GM23248 (cell line): ENCODE measurements at regions not wholly inside any gene's neighbourhood (a gene's known extent, or its start where the extent isn't known, plus 50 kb on each side); places are given as distances from the start of the nearest gene placed in this dataset.

Source experiments
- DNase-seq: peaks from one replicate; pipeline ENCODE4 v3.0.0-alpha.2; 2015
- H2AFZ ChIP-seq: fragments of 200-600 bp; sonication (generic); 2 replicates; pipeline ENCODE4 v1.6.1; 2016; ENCODE audit warnings: antibody characterized with exemption
- H3F3A ChIP-seq: fragments of 200-600 bp; sonication (generic); 2 replicates; pipeline ENCODE4 v1.6.1; 2016; ENCODE audit warnings: mild to moderate bottlenecking, antibody characterized with exemption, mixed run types; ENCODE audit not compliant: insufficient read depth
- H3K27ac ChIP-seq: fragments of 200-600 bp; sonication (generic); 2 replicates; pipeline ENCODE4 v1.5.1; 2016; ENCODE audit warnings: mild to moderate bottlenecking
- H3K27me3 ChIP-seq: fragments of 200-600 bp; sonication (generic); replicated peaks from 2 replicates; pipeline ENCODE4 v1.6.1; 2016; ENCODE audit warnings: mild to moderate bottlenecking; ENCODE audit not compliant: insufficient read depth
- H3K36me3 ChIP-seq: fragments of 200-600 bp; sonication (generic); 2 replicates; pipeline ENCODE4 v1.6.1; 2016; ENCODE audit warnings: low read depth, mild to moderate bottlenecking
- H3K4me1 ChIP-seq: fragments of 200-600 bp; sonication (generic); 2 replicates; pipeline ENCODE4 v1.6.1; 2016; ENCODE audit warnings: mild to moderate bottlenecking; ENCODE audit not compliant: insufficient read depth
- H3K4me2 ChIP-seq: fragments of 200-600 bp; sonication (generic); one replicate; pipeline ENCODE4 v1.6.1; 2016; ENCODE audit warnings: mild to moderate bottlenecking; ENCODE audit not compliant: unreplicated experiment
- H3K4me3 ChIP-seq: fragments of 200-600 bp; sonication (generic); 2 replicates; pipeline ENCODE4 v1.5.1; 2016; ENCODE audit warnings: mild to moderate bottlenecking
- H3K79me2 ChIP-seq: fragments of 200-600 bp; sonication (generic); 2 replicates; pipeline ENCODE4 v1.6.1; 2016; ENCODE audit warnings: mild to moderate bottlenecking; ENCODE audit not compliant: insufficient read depth
- H3K9ac ChIP-seq: fragments of 200-600 bp; sonication (generic); 2 replicates; pipeline ENCODE4 v1.6.1; 2016; ENCODE audit warnings: mild to moderate bottlenecking
- H3K9me2 ChIP-seq: fragments of 200-600 bp; sonication (generic); 2 replicates; pipeline ENCODE4 v1.6.1; 2016; ENCODE audit warnings: mixed run types, mild to moderate bottlenecking, moderate library complexity; ENCODE audit not compliant: insufficient read depth
- H3K9me3 ChIP-seq: fragments of 200-600 bp; sonication (generic); one replicate; pipeline ENCODE4 v1.6.1; 2017; ENCODE audit warnings: low read depth
- H4K20me1 ChIP-seq: fragments of 200-600 bp; sonication (generic); 2 replicates; pipeline ENCODE4 v1.6.0; 2016; ENCODE audit not compliant: insufficient read depth
- EZH2 ChIP-seq: fragments of 200-600 bp; sonication (generic); IDR thresholded peaks from 2 replicates; pipeline ENCODE4 v1.6.1; 2018; ENCODE audit warnings: antibody characterized with exemption, mild to moderate bottlenecking; ENCODE audit not compliant: insufficient read depth, poor library complexity, severe bottlenecking
- EZH2phosphoT487 ChIP-seq: fragments of 200-600 bp; sonication (generic); IDR thresholded peaks from 2 replicates; pipeline ENCODE4 v1.6.1; 2018; ENCODE audit warnings: antibody characterized with exemption, moderate library complexity, mild to moderate bottlenecking, low read depth; ENCODE audit not compliant: insufficient read depth
- WGBS, 2 experiments: methylation state at CpG; one replicate each; pipeline ENCODE4 v1.1.6; 2015 to 2017; ENCODE audit warnings: low lambda C conversion rate in 2 of 2, low coverage in 1 of 2; ENCODE audit errors: missing lambda C conversion rate in 2 of 2; 5-methylcytosine and 5-hydroxymethylcytosine counted together
- in situ Hi-C: fragments of 300-500 bp; cut with MboI; formaldehyde crosslinking; loops from 2 replicates; pipeline ENCODE4 v1.15.0; 2020

DNA sequence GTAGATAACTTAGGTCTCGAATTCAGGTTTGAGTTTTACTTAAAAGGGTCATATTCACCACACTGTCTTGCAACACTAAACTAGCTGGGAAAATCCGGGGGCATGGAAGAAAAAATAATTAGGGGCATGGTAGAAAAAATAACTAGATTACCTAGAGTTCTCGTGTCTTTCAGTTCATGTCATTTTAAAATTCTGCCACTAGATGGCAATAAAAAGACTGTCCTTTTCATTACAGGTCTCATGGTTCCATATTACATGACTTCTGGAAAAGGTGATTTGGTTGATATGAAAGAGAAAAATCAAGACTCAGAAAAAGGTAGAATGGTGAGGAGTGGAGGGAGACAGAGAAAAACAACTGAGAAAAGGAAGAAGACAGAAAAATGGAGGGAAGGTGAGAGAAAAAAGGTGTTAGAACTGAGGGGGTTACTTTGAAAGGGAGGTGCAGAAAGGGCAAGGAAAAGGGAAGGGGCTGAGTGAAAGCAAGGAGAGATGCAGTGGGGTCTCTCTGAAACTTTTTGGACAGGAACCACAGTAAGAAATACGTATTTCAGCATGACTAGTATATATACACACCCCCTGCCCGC, 299.0 kb downstream of the KLF12 start:
- H3K9ac ChIP-seq = no peak overlapping the region
- no peak overlapping the region for H3K4me2 ChIP-seq
- H3K27ac ChIP-seq = no peak overlapping the region
- no peaks in the 10 kb centered on the region for H3K9me2 ChIP-seq
- no peak overlapping the region for H2AFZ ChIP-seq
- no peak for TF ChIP-seq EZH2phosphoT487
- no peak for TF ChIP-seq EZH2
- in situ Hi-C loops = loop anchor here (25.0 kb wide), 2 partner anchors 452 to 1377 kb away; no protein-coding TSS in a partner anchor
- H3K27me3 ChIP-seq = no peaks in the 10 kb centered on the region
- peak; percentile 55 for DNase-seq
- peaks cover 88% of the 10 kb centered on the region for H3K79me2 ChIP-seq
- no peaks in the 10 kb centered on the region for H3K36me3 ChIP-seq
- H3K9me3 ChIP-seq = no peaks in the 10 kb centered on the region
- no peaks in the 10 kb centered on the region for H4K20me1 ChIP-seq
- 44 to 46% methylated on average over 5 of the region's 5 CpGs for WGBS, 2 experiments
- H3K4me3 ChIP-seq = no peak overlapping the region
- peaks cover 3% of the 10 kb centered on the region; the same call in 1 of the 2 replicates for H3K4me1 ChIP-seq
- no peaks in the 10 kb centered on the region for H3F3A ChIP-seq

- Histone ChIP-seq H3K79me2 (peaks cover 90% of the 10 kb centered on the region), H3F3A (no peaks in the 10 kb centered on the region), H2AFZ (no peak overlapping the region), H3K4me2 (no peak overlapping the region), H3K27ac (no peak overlapping the region), H3K36me3 (no peaks in the 10 kb centered on the region), H3K9me3 (no peaks in the 10 kb centered on the region), H3K4me3 (no peak overlapping the region), H3K9me2 (no peaks in the 10 kb centered on the region), H3K4me1 (peaks cover 3% of the 10 kb centered on the region; the same call in 1 of the 2 replicates), H4K20me1 (no peaks in the 10 kb centered on the region), H3K27me3 (no peaks in the 10 kb centered on the region), H3K9ac (no peak overlapping the region)
- 92 to 95% methylated on average over 7 of the region's 7 CpGs for WGBS, 2 experiments
- in situ Hi-C loops = loop anchor here (25.0 kb wide), 2 partner anchors 454 to 1379 kb away; no protein-coding TSS in a partner anchor
- peak; percentile 15 for DNase-seq
- TF ChIP-seq EZH2phosphoT487 (no peak), EZH2 (no peak)
Observed at GRCh38 chr13:73833325-73834070, 300.7 kb downstream of the KLF12 start.

DNA sequence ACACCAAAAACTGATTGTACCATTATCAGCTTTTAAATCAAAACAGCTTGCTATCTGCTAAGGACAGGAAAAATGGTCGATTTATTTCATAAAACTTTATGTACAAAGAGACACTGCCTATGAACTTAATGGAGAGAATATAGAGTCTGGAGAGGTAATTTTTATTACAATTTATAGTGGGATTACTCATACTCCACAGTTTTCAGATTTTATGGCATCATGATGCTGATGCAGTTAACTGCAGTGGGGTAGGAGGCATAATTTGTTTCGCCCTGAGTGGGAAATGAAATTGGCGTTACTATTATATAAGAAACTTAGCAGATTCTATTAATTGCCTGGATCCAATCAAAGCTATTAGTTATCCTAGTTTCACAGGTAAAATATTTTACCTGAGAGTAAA, 301.4 kb downstream of the KLF12 start:
- Histone ChIP-seq H3K9me3 (no peaks in the 10 kb centered on the region), H4K20me1 (no peaks in the 10 kb centered on the region), H3K9ac (no peak overlapping the region), H3K79me2 (peaks cover 91% of the 10 kb centered on the region), H3K27ac (no peak overlapping the region), H3K9me2 (no peaks in the 10 kb centered on the region), H3K36me3 (no peaks in the 10 kb centered on the region), H3K27me3 (no peaks in the 10 kb centered on the region), H3K4me1 (peaks cover 3% of the 10 kb centered on the region; the same call in 1 of the 2 replicates), H2AFZ (no peak overlapping the region), H3K4me2 (no peak overlapping the region), H3K4me3 (no peak overlapping the region), H3F3A (no peaks in the 10 kb centered on the region)
- TF ChIP-seq EZH2 (no peak), EZH2phosphoT487 (no peak)
- 80 to 83% methylated on average over 3 of the region's 3 CpGs for WGBS, 2 experiments
- DNase-seq = no peak
- in situ Hi-C loops = loop anchor here (25.0 kb wide), 2 partner anchors 454 to 1379 kb away; no protein-coding TSS in a partner anchor

DNA sequence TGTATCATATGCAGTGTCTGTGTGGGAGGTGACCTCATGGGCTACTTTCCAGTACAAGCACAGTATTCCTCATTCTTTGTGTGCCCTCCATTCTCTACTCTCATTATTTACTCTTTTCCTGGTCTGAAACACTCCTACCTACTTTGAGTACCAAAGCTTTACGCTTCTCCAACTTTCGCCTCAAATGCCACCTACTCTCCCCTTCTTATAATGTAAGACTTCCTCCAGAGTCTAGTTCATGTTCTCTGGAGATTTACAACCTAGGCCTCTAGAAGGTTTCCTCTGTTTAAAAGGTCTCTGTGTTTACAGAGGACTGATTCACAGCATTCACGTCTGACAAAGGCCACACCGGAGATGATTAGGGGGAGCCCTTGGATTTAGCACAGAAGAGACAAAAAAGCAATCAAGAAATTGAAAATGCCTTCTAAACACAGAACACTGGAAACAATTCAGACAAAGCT, 302.0 kb downstream of the KLF12 start:
- Histone ChIP-seq H3F3A (no peaks in the 10 kb centered on the region), H3K27me3 (no peaks in the 10 kb centered on the region), H3K4me3 (no peak overlapping the region), H2AFZ (no peak overlapping the region), H3K9me2 (no peaks in the 10 kb centered on the region), H3K36me3 (no peaks in the 10 kb centered on the region), H3K79me2 (peaks cover 91% of the 10 kb centered on the region), H3K27ac (no peak overlapping the region), H3K9me3 (no peaks in the 10 kb centered on the region), H3K4me2 (no peak overlapping the region), H4K20me1 (no peaks in the 10 kb centered on the region), H3K9ac (no peak overlapping the region), H3K4me1 (peaks cover 3% of the 10 kb centered on the region; the same call in 1 of the 2 replicates)
- in situ Hi-C loops = loop anchor here (25.0 kb wide), 2 partner anchors 455 to 1380 kb away; no protein-coding TSS in a partner anchor
- TF ChIP-seq EZH2 (no peak), EZH2phosphoT487 (no peak)
- WGBS, 2 experiments = 87 to 89% methylated on average over 4 of the region's 4 CpGs
- peak; percentile 8 for DNase-seq
